Lower lobe of right lung (tissue), 2 donors: ENCODE measurements at regions not wholly inside any gene's neighbourhood (a gene's known extent, or its start where the extent isn't known, plus 50 kb on each side); places are given as distances from the start of the nearest gene placed in this dataset.

Experiments used
- ATAC-seq, 2 donors: fragments of 200-7000 bp; cut with Tn5 transposase; one replicate each; pipeline ENCODE4 v1.9.1; 2020 to 2022; ENCODE audit warnings: mild to moderate bottlenecking in 2 of 2, moderate library complexity in 2 of 2
- DNase-seq: peaks from one replicate; pipeline ENCODE4 v3.0.0-alpha.2; 2020
- H3K27ac ChIP-seq: fragments of 200-600 bp; one replicate; pipeline ENCODE4 v1.8.0; 2022
- H3K27me3 ChIP-seq: fragments of 200-600 bp; one replicate; pipeline ENCODE4 v1.8.0; 2022; ENCODE audit warnings: low read depth
- H3K36me3 ChIP-seq: fragments of 200-600 bp; one replicate; pipeline ENCODE4 v1.8.0; 2022; ENCODE audit warnings: mild to moderate bottlenecking
- H3K4me1 ChIP-seq: fragments of 200-600 bp; one replicate; pipeline ENCODE4 v1.8.0; 2022
- H3K4me3 ChIP-seq: fragments of 200-600 bp; one replicate; pipeline ENCODE4 v1.8.0; 2022; ENCODE audit warnings: mild to moderate bottlenecking
- H3K9me3 ChIP-seq: fragments of 200-600 bp; one replicate; pipeline ENCODE4 v1.8.0; 2022
- intact Hi-C: fragments of 100-400 bp; cut with DNase I; formaldehyde crosslinking; loops from one replicate; pipeline ENCODE4 v1.11.0; 2022
- TF ChIP-seq, protein P1 (sequence below): fragments of 200-600 bp; IDR thresholded peaks from one replicate; pipeline ENCODE4 v1.8.0; 2022; ENCODE audit warnings: antibody characterized with exemption, mild to moderate bottlenecking
- donor health status: DM: no; HTN: yes; CAD: no; lungs with severe emphysema.

- no peaks in the 10 kb centered on the region for H3K36me3 ChIP-seq
- H3K4me3 ChIP-seq: no peak overlapping the region
- no peaks in the 10 kb centered on the region for H3K27me3 ChIP-seq
- TF ChIP-seq, protein P1, sequence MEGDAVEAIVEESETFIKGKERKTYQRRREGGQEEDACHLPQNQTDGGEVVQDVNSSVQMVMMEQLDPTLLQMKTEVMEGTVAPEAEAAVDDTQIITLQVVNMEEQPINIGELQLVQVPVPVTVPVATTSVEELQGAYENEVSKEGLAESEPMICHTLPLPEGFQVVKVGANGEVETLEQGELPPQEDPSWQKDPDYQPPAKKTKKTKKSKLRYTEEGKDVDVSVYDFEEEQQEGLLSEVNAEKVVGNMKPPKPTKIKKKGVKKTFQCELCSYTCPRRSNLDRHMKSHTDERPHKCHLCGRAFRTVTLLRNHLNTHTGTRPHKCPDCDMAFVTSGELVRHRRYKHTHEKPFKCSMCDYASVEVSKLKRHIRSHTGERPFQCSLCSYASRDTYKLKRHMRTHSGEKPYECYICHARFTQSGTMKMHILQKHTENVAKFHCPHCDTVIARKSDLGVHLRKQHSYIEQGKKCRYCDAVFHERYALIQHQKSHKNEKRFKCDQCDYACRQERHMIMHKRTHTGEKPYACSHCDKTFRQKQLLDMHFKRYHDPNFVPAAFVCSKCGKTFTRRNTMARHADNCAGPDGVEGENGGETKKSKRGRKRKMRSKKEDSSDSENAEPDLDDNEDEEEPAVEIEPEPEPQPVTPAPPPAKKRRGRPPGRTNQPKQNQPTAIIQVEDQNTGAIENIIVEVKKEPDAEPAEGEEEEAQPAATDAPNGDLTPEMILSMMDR: no peak
- no peak for DNase-seq
- no peaks in the 10 kb centered on the region for H3K4me1 ChIP-seq
- no peak overlapping the region for H3K27ac ChIP-seq
- H3K9me3 ChIP-seq: no peaks in the 10 kb centered on the region
- ATAC-seq: no peak
- intact Hi-C loops: no loop called here
Measured at GRCh38 chr5:174252121-174252520, 206.6 kb downstream of the NSG2 start.

GRCh38 chr5:174259696-174260420 is 214.4 kb downstream of the NSG2 start:
- ATAC-seq (no peak), DNase-seq (no peak)
- intact Hi-C loops: no loop called here
- TF ChIP-seq, protein P1: no peak
- Histone ChIP-seq H3K4me3 (no peak overlapping the region), H3K27me3 (no peaks in the 10 kb centered on the region), H3K9me3 (no peaks in the 10 kb centered on the region), H3K36me3 (no peaks in the 10 kb centered on the region), H3K27ac (no peak overlapping the region), H3K4me1 (no peaks in the 10 kb centered on the region)

DNA sequence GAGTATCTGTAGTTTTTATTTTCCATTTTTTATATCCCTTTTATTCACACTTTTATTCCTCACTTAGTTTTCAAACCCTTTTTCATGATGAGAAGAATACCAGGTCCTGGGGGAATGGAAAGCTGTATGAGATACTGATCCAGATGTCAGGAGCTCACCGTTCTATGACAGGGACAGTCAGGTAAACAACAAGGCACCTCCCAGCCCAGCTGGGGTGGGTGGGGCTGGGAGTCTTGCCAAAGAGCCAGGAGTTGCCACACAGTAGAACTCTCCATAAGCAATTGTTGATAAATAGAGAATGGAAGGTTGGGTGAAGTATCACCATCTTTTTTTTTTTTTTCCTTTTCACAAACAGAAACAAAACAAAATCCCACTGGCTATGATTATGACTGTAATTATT is 225.8 kb downstream of the NSG2 start:
- TF ChIP-seq, protein P1: no peak
- no peak for DNase-seq
- Histone ChIP-seq H3K4me3 (no peak overlapping the region), H3K9me3 (no peaks in the 10 kb centered on the region), H3K27me3 (no peaks in the 10 kb centered on the region), H3K36me3 (no peaks in the 10 kb centered on the region), H3K27ac (no peak overlapping the region), H3K4me1 (no peaks in the 10 kb centered on the region)
- intact Hi-C loops: no loop called here
- ATAC-seq: no peak

DNA sequence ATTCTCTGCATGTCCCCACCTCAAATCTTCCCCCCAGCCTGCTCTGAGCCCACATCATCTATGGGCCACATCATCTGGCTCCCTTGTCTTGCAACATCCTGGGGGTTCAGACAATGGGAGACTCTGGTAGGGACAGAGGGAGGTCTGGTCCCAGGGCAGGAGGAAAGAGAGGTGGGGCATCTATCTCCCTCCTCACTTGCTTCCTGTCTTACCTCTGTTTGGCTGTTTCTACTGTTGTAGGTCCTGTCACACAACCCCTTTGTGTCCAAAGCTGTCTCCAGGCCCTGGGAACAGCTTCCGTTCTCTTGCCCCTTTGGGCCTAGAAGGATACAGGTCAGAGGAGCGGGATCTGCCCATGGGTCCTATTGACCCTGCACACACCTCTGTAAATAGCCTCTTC is 227.2 kb downstream of the NSG2 start:
- H3K4me3 ChIP-seq: no peak overlapping the region
- no peaks in the 10 kb centered on the region for H3K36me3 ChIP-seq
- H3K27me3 ChIP-seq: no peaks in the 10 kb centered on the region
- intact Hi-C loops: no loop called here
- H3K9me3 ChIP-seq: no peaks in the 10 kb centered on the region
- no peak for DNase-seq
- ATAC-seq: no peak
- no peaks in the 10 kb centered on the region for H3K4me1 ChIP-seq
- TF ChIP-seq, protein P1: no peak
- no peak overlapping the region for H3K27ac ChIP-seq

- Histone ChIP-seq H3K4me1 (no peaks in the 10 kb centered on the region), H3K9me3 (no peaks in the 10 kb centered on the region), H3K27me3 (no peaks in the 10 kb centered on the region), H3K4me3 (no peak overlapping the region), H3K36me3 (no peaks in the 10 kb centered on the region), H3K27ac (no peak overlapping the region)
- ATAC-seq: no peak
- TF ChIP-seq, protein P1: no peak
- intact Hi-C loops: no loop called here
- DNase-seq: no peak
Measured at GRCh38 chr5:174273325-174273724, 227.8 kb downstream of the NSG2 start.
